ENCODE measurements at regions not wholly inside any gene's neighbourhood (a gene's known extent, or its start where the extent isn't known, plus 50 kb on each side); places are given as distances from the start of the nearest gene placed in this dataset.

DNA sequence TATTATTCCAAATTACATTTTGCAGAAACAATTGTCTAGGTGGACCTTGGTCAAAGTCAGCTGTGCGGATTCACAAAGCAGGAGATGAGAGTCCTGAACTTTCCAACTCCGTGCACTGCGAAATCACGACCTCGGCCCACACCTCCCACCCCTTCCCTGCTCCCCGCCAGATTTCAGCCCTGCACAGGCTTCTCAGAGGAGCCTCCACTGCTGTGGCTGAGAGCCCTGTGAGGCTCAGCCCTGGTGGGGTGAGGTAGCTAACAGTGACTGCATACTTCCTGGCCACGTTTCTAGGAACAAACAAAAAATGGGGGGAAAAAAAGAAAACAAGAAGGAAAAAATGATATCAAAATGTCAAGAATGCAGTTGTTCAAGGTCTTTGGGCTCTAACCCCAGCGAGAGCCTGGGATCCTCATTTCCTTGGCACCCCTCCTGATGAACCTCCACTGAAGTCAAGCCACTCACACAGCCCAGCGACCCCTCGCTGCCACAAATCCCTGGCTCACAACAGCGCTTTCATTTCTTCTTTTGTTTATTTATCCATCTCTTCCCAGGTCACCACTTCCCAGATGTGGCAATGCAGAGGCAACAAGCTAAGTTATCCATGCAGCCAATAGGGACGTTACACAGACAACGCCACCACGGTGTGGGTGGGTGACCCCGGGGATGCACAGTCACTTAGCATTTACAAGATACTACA is 729.7 kb upstream of the ID2 start:
- no peak for DNase-seq

DNA sequence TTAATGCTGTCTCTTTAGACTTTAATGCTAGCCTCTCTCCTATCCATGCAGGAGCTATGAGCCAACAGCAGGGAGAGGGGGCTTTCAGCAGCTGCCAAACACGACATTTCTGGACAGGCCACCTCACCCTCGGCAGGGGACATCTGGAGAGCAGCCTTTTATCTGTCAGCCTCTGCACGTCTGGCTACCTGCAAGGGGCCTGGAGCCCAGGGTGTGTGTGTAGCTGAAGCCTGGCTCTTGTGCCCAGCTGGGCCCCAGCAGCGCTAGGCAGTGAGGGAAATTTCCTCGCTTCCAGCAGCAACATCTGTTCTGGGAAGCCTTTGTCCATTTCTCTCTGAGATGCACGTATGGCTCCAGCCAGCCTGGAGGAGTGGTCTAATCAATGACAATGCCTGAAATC is 728.7 kb upstream of the ID2 start:
- DNase-seq = no peak

DNA sequence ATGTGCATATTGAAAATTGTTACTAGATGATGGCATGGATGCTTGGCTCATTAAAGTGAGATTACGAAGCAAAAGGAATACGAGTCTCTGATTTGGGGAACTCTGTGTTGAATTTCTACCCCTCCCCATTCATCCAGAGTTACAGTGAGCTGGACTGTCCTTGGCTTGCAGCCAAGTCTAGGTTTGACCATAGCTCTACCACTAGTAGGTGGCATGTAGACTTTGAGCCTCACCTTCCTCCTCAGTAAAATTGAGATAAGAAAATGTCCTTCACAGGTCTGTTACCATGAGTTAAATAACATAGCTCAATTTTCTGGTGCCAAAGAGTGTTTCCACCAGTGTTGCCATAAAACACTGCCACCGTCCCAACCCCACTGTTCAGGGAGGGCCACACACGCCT is 727.6 kb upstream of the ID2 start:
- DNase-seq = no peak

DNA sequence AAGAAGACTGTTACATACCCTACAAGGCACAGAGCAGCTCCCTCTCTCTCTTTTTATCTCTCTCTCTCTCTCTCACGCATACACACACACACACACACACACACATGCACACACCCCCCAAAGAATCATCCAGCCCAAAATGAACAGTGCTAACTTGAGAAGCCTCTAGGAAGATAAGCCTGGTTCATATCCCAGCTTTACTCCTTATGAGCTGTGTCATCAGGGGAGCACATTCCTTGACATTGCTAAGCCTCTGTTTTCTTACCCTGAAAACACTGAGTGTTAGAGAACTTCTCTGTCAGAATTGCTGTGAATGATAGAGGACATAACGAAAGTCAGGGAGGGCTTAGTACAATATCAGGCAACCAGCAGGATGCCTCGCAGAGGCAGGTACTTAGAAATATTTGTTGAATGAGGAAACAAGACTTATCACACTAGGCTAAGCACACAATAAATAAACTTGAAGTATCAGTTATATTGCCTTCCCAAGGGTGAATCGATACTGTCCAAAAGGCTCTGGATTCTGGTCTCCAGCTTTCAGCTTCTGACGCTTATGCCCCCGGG is 725.6 kb upstream of the ID2 start:
- no peak for DNase-seq

DNA sequence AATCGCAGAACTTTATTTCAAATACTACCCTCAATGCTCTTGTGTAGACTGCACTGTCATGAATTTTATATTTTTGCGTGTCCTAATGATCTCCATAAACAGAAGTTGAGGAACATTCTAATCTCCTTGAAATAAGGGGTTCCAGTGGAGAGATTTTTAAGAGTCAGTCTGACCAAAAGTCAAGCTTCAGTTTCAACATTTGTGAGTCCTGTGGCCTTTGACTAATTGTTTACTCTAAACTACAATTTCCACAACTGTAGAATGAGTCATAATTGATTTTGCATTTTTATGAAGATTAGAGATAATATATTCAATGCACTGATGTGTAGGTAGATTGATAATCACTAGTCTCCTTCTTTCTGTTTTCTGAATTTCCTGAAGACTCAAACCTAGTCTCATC is 720.3 kb upstream of the ID2 start:
- DNase-seq = no peak

DNA sequence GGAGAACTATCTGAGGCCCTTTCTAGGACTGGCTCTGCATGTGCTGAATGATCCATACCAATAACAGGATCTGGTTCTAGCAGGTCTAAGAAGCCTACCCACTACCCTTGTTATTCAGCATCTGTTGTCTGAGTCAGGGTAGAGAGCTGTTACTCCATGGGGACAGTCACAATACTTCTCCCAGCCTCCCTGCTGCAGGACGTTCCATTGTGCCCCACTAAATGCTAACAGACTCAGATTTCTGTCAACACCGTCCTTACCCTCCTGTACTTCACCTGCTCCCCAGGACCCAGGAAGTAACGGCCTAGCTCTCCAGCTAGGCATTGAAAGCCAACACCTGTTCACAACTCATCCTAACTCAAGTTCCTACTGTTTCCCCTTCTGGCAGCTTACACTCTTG is 719.7 kb upstream of the ID2 start:
- no peak for DNase-seq

DNA sequence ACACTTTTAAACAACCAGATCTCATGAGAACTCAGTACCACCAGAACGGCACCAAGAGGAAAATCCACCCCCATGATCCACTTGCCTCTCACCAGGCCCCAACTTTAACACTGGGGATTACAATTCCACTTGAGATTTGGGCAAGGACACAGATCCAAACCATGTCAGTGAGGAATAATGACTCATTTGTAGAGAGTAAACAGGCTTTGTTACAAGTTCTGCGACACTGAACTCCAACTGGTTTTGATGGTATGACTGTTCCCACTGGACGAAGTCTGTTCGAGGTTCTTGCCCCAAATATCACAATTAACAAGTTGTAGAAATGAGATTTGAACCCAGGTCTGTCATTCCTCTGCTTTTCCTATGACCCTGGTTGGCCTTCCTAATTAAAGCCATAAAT is 718.1 kb upstream of the ID2 start:
- DNase-seq = no peak

DNA sequence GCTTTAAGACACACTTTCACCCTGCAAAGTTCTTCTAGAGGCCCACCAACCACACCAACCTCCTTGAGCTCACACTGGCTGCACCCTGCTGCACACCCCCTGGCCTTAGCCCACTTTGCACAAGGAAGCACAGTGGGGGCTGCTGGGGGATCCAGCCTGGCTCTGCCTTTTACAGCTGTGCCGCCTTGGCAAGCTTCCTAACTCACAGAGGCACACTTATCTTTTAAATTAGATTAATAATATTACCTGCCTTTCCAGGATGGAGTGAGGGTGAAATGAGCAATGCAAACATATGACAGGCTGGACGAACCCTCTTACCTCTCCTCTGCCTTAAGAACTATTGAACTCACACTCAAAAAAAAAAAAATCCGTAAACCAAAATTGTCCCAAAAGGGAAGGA is 715.8 kb upstream of the ID2 start:
- DNase-seq = no peak

GRCh38 chr2:7967707-7968405 is 714.0 kb upstream of the ID2 start:
- no peak for DNase-seq

DNA sequence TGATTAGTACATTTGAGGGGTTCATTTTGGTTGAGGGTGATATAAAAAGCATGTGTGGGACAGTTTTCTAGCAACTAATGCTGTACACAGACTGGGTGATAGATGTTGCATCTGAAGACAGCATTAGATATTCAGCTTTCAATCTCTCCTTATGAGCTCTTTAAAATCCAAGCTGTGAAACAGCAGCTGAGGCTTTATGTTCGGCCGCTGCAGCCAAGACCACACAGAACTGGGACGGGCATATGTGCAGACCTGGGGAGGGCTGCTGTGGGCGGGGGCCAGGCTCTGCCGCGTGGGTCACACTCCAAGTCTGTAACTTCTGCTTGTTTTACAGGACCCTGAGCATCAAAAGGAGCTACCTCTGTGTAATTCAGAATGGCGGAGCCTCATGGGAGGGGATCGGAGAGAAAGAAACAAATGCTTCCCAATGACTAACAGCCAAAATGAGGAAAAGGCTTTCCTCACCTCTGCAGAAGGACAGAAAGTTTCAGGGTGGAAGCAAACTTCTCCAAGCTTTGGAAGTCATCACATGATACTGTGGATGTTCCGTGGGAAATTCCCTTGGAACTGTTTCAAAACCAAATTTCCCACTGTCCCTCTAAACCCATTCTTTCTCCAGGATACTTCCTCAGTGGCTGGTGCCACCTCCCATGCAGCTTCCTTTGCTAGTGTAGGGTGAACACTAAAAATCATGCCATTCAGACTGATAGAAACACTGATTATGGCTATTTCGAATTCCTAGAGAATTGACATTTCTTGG is 711.9 kb upstream of the ID2 start:
- DNase-seq = no peak

DNA sequence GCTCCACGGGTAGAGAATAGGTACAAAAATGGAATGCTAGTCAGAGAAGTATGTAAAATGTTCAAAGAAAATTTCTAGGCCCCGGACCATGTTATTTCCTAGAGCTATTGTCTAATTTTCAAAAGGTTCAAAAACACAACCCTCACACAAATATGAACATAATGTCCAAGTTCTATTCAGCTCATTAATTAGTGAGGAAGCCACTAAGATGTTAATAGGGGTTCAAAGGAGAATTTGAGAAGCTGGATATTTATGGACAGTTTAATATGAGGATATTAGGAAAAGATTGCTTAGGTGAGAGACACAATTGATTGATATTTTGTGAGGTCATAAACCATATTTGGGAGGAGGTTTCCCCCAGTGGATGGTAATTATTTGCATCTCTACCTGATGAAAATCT is 710.6 kb upstream of the ID2 start:
- no peak for DNase-seq

GRCh38 chr2:7971841-7972240 is 710.0 kb upstream of the ID2 start:
- DNase-seq = no peak

GRCh38 chr2:7972670-7973069 is 709.2 kb upstream of the ID2 start:
- DNase-seq = no peak

- DNase-seq = no peak
These were observed 707.9 kb upstream of the ID2 start for GRCh38 chr2:7973801-7974480.

DNA sequence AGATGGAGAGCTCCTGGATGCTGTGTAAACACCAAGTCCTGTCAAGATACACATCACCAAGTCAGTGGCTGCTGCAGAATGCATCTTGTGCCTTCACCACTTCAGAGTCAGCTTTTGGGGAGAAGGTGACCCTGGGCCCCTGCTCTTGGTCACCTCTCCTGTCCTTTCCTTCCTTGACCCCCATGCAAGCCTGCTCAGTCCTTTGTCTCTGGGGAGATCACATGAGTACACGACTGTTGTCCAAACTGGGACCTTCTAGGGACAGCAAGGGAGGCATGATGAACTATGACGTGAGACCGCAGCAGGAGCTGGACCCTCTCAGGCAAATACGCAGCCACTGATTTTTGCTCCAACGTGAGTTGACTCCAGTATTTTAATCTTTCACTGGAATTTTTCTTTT is 706.9 kb upstream of the ID2 start:
- no peak for DNase-seq

DNA sequence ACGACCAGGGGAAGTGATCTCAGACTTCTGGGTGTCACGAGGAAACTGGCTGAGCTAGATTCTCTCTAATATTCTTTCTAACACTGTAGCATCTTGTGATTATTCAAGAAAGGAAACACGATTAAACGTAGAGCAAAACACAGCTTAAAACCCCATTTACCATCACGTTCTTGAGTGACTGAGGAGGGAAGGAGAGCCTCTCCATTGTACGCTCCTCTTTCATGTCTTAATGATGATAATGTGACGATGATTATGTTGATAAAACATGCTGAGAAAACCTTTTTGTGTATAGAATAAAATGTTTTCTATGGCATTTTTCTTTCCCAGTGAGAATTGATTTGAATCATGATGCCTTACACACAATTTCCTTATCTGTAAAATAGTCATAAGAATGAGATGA is 705.6 kb upstream of the ID2 start:
- DNase-seq = no peak

GRCh38 chr2:7977981-7978380 is 703.9 kb upstream of the ID2 start:
- no peak for DNase-seq

- DNase-seq = no peak
These were observed 699.8 kb upstream of the ID2 start for GRCh38 chr2:7982054-7982453.

DNA sequence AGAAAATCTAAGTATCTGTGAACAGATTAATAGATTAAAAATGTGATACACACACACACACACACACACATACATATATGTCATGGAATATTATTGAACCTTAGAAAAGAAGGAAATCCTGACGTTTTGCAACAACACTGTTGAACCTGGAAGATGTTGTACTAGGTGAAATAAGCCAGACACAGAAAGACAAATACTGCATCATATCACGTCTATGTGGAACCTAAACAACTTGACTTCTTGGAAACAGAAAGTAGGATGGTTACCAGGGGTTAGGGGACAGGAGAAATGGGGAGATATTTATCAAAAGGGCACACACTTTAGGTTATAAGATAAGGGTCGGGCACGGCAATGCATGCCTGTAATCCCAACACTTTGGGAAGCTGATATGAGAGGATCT is 698.4 kb upstream of the ID2 start:
- no peak for DNase-seq

GRCh38 chr2:7983912-7984311 is 697.9 kb upstream of the ID2 start:
- no peak for DNase-seq

- no peak for DNase-seq
These were observed 697.0 kb upstream of the ID2 start for GRCh38 chr2:7984693-7985353.

DNA sequence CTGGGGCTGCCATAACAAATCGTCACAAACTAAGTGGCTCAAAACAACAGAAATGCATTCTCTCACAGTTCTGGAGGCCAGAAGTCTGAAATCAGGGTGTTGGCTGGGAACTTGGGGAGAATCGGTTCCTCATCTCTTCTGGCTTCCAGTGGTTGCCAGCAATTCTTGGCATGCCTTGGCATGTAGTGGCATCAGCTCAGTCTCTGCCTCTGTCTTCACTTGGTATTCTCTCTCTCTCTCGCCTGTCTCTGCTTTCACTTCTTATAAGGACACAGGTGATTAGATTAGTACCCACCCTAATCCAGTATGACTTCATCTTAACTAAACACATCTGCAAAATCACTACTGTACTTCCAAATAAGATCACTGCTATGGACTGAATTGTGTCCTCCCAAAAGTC is 695.4 kb upstream of the ID2 start:
- DNase-seq = no peak

- DNase-seq = no peak
These were observed 693.9 kb upstream of the ID2 start for GRCh38 chr2:7987992-7988391.
